GM21576 (cell line): ENCODE measurements at regions not wholly inside any gene's neighbourhood (a gene's known extent, or its start where the extent isn't known, plus 50 kb on each side); places are given as distances from the start of the nearest gene placed in this dataset.

Experiments used
- ATAC-seq: cut with Tn5 transposase; IDR thresholded peaks from one replicate; pipeline ENCODE4 v1.9.1; 2021; ENCODE audit warnings: mild to moderate bottlenecking, moderate library complexity; ENCODE audit not compliant: unreplicated experiment

- ATAC-seq, result no peak
Measured at GRCh38 chr3:72411843-72412242, 436.4 kb downstream of the SHQ1 start.

- ATAC-seq, result no peak
Measured at GRCh38 chr3:72411126-72411525, 437.1 kb downstream of the SHQ1 start.

DNA sequence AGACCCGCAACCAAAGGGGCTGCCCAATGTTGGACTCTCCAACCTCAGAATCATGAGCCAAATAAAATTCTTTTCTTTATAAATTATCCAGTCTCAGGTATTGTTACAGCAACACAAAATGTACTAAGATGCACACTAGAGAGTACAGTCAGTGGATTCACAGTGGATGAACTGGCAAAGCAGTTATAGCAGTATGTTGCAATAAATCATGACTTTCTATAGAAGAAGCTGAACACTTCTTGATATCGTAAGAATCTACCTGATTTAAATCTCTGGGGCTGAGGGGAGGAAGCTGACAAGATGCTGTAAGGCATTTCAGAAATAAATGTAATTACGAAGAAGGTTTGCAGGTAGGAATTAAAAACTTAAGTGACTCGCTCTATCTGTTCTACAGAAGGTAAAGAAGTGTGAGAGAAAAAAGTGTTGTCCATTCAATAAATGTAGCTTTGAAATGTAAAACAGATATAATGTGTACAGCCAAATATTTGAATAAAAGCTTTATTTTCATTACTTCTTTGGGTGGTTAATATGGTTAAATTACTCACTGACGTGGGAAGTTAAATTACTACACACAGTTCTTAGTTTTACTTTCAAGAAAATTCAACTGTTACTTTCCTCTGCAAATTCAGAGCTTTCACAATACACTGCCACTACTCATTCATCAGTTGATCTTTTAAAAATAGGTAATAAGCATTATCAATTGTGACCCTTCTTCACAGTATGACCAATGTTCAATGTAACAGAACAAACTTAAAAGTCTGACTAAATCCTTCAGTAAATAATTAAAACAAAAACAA is 439.1 kb downstream of the SHQ1 start:
- ATAC-seq, result no peak

DNA sequence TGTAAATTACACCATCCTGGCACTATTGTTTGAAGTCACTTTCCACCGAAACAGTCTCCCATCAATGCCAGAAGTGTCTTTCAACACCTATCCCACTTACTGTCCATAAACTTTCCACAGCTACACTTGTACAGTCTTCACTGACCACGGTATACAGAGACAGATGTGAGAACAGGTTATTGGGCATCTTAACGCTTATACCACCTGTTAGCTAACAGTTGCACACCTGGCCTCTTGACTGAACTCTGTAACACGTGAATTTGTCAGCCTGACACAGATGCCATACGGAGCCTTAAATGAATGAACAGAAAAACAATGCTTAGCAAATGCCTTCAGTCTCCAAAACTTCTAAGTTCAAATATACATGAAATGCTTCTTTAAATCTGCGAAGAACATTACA is 440.5 kb downstream of the SHQ1 start:
- no peak for ATAC-seq

- ATAC-seq, result no peak
Measured at GRCh38 chr3:72405943-72406566, 442.2 kb downstream of the SHQ1 start.

GRCh38 chr3:72401005-72401545 is 447.2 kb downstream of the SHQ1 start:
- ATAC-seq, result no peak

- no peak for ATAC-seq
Measured at GRCh38 chr3:72398781-72399180, 449.5 kb downstream of the SHQ1 start.

DNA sequence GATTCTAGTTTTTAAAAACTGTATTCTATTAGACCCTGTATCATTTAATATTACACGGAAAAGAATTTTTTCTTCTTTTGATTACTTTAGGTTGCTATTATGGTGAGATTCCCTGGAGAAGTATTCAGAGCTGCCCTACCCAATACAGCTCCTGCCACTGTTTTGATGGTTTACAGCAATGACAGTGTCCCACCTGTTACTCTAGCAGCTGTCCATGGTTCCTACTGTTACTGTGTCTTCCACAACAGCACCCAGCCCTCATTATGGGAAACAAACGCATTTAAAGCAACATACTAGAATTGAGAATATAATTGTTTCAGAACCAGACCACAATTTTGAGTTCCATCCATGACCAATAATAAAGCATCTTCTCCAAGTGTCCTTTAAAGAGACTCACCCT is 450.7 kb downstream of the SHQ1 start:
- no peak for ATAC-seq

- no peak for ATAC-seq
Measured at GRCh38 chr3:72396899-72397298, 451.3 kb downstream of the SHQ1 start.

DNA sequence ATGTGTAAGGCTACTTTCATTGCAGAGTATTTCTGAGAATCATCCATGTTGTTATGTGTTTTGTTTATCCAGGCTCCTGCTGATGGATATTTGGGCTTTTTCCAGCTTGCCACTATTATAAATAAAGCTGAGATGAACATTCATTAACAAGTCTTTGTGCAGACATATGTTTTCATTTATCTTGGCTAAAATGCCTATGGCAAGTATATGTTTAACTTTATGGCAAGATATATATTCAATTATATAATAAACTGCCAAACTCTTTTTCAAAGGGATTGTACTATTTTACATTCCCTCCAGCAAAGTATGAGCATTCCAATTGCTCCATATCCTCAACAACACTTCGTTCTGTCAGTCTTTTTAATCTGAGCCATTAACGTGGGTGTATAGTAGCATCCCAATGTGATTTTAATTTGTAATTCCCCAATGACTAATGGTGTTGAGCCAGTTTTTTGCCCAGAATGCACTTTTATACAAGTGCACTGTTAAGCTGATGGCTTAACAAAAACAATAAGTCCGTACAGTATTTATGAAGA is 452.4 kb downstream of the SHQ1 start:
- no peak for ATAC-seq

- ATAC-seq, result no peak
Measured at GRCh38 chr3:72393455-72393854, 454.8 kb downstream of the SHQ1 start.

GRCh38 chr3:72391659-72392058 is 456.6 kb downstream of the SHQ1 start:
- no peak for ATAC-seq

DNA sequence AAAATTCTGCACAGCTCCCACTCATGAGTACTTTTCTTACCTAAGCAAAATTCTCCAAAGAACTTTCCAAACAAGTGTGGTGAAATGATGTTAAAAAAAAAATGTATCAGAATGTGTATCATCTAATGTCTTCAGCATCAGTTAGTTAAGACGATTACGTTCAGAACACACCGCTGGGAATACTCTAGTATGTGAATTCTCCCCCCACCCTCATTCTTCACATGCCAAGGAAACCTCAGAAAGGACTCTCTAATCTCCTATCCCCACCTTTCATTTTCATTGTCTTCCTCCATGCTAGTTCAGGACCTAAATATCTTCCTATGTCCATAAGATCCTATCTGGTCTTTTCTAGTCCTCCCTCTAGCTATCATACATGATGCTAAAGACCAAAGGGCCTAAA is 457.4 kb downstream of the SHQ1 start:
- ATAC-seq, result no peak

DNA sequence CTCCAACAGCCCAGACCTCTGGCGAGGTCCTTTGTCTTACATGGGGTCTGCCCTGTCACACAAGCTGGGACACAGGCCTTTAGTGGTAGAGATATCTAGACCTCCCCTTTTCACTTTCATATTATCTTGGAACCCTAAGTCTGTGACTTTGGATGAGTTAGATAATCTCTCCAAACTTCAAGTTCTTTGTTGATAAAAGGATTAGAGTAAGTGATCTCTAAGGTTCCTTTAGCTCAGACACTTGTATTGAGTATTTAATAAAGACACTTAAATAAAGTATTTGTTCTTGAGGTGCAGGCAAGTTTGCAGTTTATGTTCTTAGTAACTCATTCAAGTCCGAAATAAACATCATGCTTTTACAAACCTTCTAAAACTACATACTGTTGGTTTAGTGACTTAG is 459.6 kb downstream of the SHQ1 start:
- ATAC-seq, result no peak

- no peak for ATAC-seq
Measured at GRCh38 chr3:72388117-72388516, 460.1 kb downstream of the SHQ1 start.

DNA sequence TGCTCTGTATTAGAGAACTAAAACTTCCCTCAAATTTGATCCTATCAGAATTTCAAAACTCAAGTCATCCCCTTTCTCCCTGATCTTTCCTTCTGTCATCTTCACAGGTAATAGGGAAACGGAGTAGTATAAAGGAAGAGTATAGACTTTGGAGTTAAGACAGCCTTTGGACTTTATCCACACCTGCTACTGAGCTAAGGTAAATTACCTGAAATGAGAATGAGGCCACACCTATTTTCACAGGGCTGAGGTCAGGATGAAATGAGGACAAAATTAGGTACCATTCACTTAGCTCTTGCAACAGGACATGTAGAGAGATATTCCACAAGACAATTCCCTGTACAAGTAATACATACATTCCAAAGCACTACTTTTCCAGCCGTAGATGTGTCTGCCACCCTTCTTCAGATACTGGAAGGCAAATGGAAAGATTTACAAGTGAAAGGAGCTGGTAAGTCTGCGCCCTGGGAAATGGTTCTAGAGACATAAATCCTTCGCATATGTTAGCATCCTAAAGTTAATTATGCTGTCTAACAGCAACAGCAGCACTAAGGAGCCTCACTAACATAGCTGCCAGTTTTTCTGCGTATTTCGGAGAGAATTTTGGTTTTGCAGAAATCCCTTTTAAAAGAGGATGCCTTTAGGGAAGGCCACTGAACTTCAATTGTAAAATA is 461.8 kb downstream of the SHQ1 start:
- ATAC-seq, result no peak

GRCh38 chr3:72385167-72385566 is 463.1 kb downstream of the SHQ1 start:
- ATAC-seq, result no peak

- ATAC-seq, result no peak
Measured at GRCh38 chr3:72384602-72385001, 463.6 kb downstream of the SHQ1 start.

GRCh38 chr3:72383883-72384282 is 464.4 kb downstream of the SHQ1 start:
- ATAC-seq, result no peak

DNA sequence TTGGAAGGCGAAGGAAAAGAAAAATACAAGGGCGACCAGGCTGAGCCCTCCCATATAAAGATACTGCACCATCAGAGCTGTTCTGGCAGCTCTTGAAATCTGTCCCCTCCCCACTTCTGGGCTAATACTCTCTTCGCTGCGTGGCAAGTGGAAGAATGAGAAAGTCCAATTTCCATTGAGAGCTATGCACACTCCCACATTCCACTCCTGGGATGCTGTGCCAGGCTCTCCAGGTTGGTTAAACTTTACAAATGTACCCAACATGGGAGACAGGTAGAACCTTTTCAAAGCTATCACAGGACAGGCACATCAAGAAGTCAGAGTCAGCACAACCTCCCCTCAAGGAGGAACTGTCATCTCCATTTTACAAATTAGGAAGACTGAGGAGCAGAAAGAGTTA is 465.0 kb downstream of the SHQ1 start:
- no peak for ATAC-seq

- no peak for ATAC-seq
Measured at GRCh38 chr3:72382460-72382859, 465.8 kb downstream of the SHQ1 start.

GRCh38 chr3:72381584-72381983 is 466.7 kb downstream of the SHQ1 start:
- no peak for ATAC-seq
